ENCODE measurements at regions not wholly inside any gene's neighbourhood (a gene's known extent, or its start where the extent isn't known, plus 50 kb on each side); places are given as distances from the start of the nearest gene placed in this dataset.

DNA sequence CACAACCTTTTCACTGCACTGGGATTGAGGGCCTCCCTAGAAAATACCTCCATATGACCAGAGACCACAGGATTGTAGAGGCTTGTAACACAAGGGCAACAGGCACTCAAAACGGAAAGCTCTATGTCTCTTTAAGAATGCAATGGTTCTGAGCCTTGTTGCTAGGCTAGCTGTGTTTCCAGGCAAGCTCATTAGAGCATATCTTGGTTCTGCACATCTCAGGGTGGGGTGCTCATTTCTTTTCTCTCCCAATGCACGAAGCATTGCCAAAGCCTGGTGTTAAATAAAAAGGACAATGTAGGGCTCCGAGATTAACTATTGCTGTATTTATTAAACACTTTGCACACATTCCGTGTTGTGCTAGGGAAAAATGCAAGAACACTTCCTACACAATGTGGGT is 315.9 kb downstream of the PRDM2 start:
- 92% methylated on average over 4 of the region's 4 CpGs for WGBS (ENCODE audit: low lambda C conversion rate, missing lambda C conversion rate)
- no peak for DNase-seq (ENCODE audit: low spot score)
- H3K36me3 ChIP-seq (replicated peaks; ENCODE audit: insufficient read depth, low read depth): no peaks in the 10 kb centered on the region
- no peak overlapping the region for H3K4me2 ChIP-seq
- no peaks in the 10 kb centered on the region for H3K79me2 ChIP-seq
- no peaks in the 10 kb centered on the region for H3K4me1 ChIP-seq (ENCODE audit: insufficient read depth)
- no peaks in the 10 kb centered on the region for H3K9me3 ChIP-seq (ENCODE audit: low read depth)
- H2AFZ ChIP-seq: no peak overlapping the region
- no peak overlapping the region for H3K4me3 ChIP-seq
- no peaks in the 10 kb centered on the region for H3K9me2 ChIP-seq (replicated peaks; ENCODE audit: insufficient read depth)
- TF ChIP-seq EZH2phosphoT487 (IDR thresholded peaks at IDR 0.05; ENCODE audit: low read depth, severe bottlenecking, unreplicated experiment) (no peak), EZH2 (IDR thresholded peaks at IDR 0.05; ENCODE audit: borderline replicate concordance) (no peak)
- TF ChIP-seq, protein P1, sequence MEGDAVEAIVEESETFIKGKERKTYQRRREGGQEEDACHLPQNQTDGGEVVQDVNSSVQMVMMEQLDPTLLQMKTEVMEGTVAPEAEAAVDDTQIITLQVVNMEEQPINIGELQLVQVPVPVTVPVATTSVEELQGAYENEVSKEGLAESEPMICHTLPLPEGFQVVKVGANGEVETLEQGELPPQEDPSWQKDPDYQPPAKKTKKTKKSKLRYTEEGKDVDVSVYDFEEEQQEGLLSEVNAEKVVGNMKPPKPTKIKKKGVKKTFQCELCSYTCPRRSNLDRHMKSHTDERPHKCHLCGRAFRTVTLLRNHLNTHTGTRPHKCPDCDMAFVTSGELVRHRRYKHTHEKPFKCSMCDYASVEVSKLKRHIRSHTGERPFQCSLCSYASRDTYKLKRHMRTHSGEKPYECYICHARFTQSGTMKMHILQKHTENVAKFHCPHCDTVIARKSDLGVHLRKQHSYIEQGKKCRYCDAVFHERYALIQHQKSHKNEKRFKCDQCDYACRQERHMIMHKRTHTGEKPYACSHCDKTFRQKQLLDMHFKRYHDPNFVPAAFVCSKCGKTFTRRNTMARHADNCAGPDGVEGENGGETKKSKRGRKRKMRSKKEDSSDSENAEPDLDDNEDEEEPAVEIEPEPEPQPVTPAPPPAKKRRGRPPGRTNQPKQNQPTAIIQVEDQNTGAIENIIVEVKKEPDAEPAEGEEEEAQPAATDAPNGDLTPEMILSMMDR (IDR thresholded peaks at IDR 0.05; ENCODE audit: poor library complexity): no peak
- no peaks in the 10 kb centered on the region for H4K20me1 ChIP-seq (ENCODE audit: insufficient read depth, poor library complexity, severe bottlenecking)
- no peak overlapping the region for H3K27ac ChIP-seq
- no peaks in the 10 kb centered on the region for H3K27me3 ChIP-seq

DNA sequence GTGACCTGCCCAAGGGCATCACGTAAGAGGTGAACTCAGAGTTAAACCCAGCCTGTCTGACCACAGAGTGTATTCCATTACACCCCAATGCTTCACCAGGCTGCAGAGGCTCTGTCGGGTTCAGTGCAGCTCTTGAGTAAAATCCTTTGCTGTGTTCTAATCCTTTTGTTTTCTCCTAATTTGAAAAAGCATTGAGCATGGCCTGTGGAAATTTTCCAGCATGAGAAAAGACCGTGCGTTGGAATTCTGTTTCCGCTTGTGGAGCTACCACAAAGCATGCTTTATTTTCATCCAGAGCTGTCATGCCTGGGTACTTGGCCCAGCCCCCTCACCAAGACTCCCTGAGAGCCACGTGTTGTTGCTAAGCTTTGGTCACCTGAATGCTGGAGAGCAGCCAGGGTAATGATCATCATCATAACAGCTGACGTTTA is 317.6 kb downstream of the PRDM2 start:
- DNase-seq (ENCODE audit: low spot score): no peak
- Histone ChIP-seq H4K20me1 (ENCODE audit: insufficient read depth, poor library complexity, severe bottlenecking) (no peaks in the 10 kb centered on the region), H3K4me2 (no peak overlapping the region), H2AFZ (no peak overlapping the region), H3K79me2 (no peaks in the 10 kb centered on the region), H3K36me3 (replicated peaks; ENCODE audit: insufficient read depth, low read depth) (no peaks in the 10 kb centered on the region), H3K4me3 (no peak overlapping the region), H3K27ac (no peak overlapping the region), H3K9me2 (replicated peaks; ENCODE audit: insufficient read depth) (no peaks in the 10 kb centered on the region), H3K4me1 (ENCODE audit: insufficient read depth) (no peaks in the 10 kb centered on the region), H3K9me3 (ENCODE audit: low read depth) (no peaks in the 10 kb centered on the region), H3K27me3 (no peaks in the 10 kb centered on the region)
- TF ChIP-seq, protein P1 (IDR thresholded peaks at IDR 0.05; ENCODE audit: poor library complexity): no peak
- WGBS (ENCODE audit: low lambda C conversion rate, missing lambda C conversion rate): 53% methylated on average over 7 of the region's 7 CpGs

DNA sequence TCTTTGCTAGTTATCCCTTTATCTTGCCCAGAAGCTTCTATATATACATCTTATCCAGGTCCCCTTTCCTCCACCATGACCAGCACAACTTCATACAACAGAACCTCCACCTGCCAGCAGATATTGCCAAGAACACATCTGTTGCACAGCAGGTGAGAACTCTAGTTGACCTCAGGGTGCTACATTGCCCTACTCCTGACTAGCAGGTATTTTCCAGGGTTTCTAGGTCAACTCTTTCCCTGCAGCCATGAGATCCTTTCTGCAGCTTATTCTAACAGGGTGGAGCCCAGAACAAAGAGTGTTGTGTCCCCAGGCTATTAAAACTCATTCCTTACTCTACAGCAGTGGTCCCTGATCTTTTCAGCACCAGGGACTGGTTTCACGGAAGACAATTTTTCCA is 319.5 kb downstream of the PRDM2 start:
- Histone ChIP-seq H2AFZ (no peak overlapping the region), H3K27me3 (peaks cover 2% of the 10 kb centered on the region), H4K20me1 (ENCODE audit: insufficient read depth, poor library complexity, severe bottlenecking) (no peaks in the 10 kb centered on the region), H3K36me3 (replicated peaks; ENCODE audit: insufficient read depth, low read depth) (no peaks in the 10 kb centered on the region), H3K4me2 (no peak overlapping the region), H3K9me2 (replicated peaks; ENCODE audit: insufficient read depth) (no peaks in the 10 kb centered on the region), H3K79me2 (no peaks in the 10 kb centered on the region), H3K4me1 (ENCODE audit: insufficient read depth) (no peaks in the 10 kb centered on the region), H3K9me3 (ENCODE audit: low read depth) (no peaks in the 10 kb centered on the region), H3K4me3 (no peak overlapping the region), H3K27ac (no peak overlapping the region)
- TF ChIP-seq, protein P1 (IDR thresholded peaks at IDR 0.05; ENCODE audit: poor library complexity): no peak
- TF ChIP-seq EZH2 (IDR thresholded peaks at IDR 0.05; ENCODE audit: borderline replicate concordance) (no peak), EZH2phosphoT487 (IDR thresholded peaks at IDR 0.05; ENCODE audit: low read depth, severe bottlenecking, unreplicated experiment) (no peak)
- DNase-seq (ENCODE audit: low spot score): no peak
- WGBS (ENCODE audit: low lambda C conversion rate, missing lambda C conversion rate): 88% methylated on average over 1 of the region's 1 CpG

DNA sequence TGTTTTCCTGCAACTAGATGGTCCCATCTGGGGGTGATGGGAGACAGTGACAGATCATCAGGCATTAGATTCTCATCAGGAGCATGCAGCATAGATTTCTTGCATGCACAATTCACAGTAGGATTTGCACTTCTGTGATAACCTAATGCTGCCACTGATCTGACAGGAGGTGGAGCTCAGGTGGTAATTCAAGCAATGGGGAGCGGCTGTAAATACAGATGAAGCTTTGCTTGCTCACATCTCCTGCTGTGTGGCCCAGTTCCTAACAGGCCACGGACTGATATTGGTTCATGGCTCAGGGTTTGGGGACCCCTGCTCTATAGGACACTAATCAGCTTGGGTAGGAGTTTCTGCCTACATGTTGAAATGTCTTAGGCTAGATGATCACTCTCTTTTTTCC is 320.0 kb downstream of the PRDM2 start:
- Histone ChIP-seq H3K9me2 (replicated peaks; ENCODE audit: insufficient read depth) (no peaks in the 10 kb centered on the region), H3K4me3 (no peak overlapping the region), H2AFZ (no peak overlapping the region), H3K9me3 (ENCODE audit: low read depth) (no peaks in the 10 kb centered on the region), H3K36me3 (replicated peaks; ENCODE audit: insufficient read depth, low read depth) (no peaks in the 10 kb centered on the region), H3K27me3 (peaks cover 2% of the 10 kb centered on the region), H3K4me1 (ENCODE audit: insufficient read depth) (no peaks in the 10 kb centered on the region), H4K20me1 (ENCODE audit: insufficient read depth, poor library complexity, severe bottlenecking) (no peaks in the 10 kb centered on the region), H3K4me2 (no peak overlapping the region), H3K27ac (no peak overlapping the region), H3K79me2 (no peaks in the 10 kb centered on the region)
- no peak for TF ChIP-seq EZH2phosphoT487 (IDR thresholded peaks at IDR 0.05; ENCODE audit: low read depth, severe bottlenecking, unreplicated experiment)
- 79% methylated on average over 2 of the region's 2 CpGs for WGBS (ENCODE audit: low lambda C conversion rate, missing lambda C conversion rate)
- DNase-seq (ENCODE audit: low spot score): no peak

All from hepatocyte (in vitro differentiated cells).